GM12875 (cell line): ENCODE measurements at regions not wholly inside any gene's neighbourhood (a gene's known extent, or its start where the extent isn't known, plus 50 kb on each side); places are given as distances from the start of the nearest gene placed in this dataset.
A peak's percentile ranks its signal among the peaks of the same experiment; 100 is the strongest.

ENCODE experiments used
- H3K4me3 ChIP-seq: one replicate; pipeline ENCODE4 v1.5.1; 2011; ENCODE audit warnings: low read depth, low read length, control low read depth
- CTCF ChIP-seq: IDR thresholded peaks from 2 replicates; pipeline ENCODE4 v1.5.1; 2011; ENCODE audit warnings: low read depth, mild to moderate bottlenecking, control low read depth, inconsistent platforms, low read length, moderate library complexity, borderline replicate concordance; ENCODE audit not compliant: insufficient read depth

DNA sequence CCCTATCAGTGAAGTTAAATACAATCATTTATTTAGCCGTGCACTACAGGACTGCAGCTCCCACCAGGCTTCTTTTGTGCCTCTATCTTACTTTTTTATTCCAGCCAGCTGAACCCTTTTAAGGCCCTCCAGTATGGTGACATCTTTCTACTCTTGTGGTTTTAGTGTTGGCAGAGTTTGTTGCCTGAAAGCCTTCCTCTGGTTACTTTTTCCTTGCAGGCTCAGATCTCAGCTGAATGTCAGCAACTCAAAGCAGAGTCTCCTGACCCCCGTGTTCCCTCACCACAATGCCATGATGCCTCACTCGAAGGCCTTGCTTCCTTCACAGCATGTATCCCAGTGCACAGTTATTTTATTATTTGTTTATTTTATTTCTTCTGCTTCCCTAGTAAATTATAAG, 818.9 kb upstream of the LCORL start:
- H3K4me3 ChIP-seq, result no peak overlapping the region
- no peak for TF ChIP-seq CTCF

GRCh38 chr4:18816228-18816895, 794.8 kb upstream of the LCORL start:
- no peak overlapping the region for H3K4me3 ChIP-seq
- no peak for TF ChIP-seq CTCF

DNA sequence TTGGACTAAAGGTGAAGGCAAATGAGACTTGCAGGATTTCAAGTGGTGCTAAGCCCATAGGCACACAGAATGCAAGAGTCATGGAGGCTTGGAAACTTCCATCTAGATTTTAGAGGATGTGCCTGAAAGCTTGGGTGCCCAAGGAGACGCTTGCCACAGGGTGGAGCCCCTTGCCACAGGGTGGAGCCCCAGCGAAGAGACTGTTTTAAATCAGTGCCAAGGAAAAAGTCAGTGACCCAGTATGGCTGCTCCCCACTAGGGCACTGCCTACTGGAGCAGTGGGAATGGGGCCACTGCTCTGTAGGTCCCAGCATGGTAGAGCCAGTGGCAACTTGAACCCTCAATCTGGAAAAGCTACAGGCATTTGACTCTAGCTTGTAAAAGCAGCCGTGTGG, 794.2 kb upstream of the LCORL start:
- TF ChIP-seq CTCF, result 0 out of 2 replicates have a peak, but pooled peaks have one; percentile 5
- no peak overlapping the region for H3K4me3 ChIP-seq

DNA sequence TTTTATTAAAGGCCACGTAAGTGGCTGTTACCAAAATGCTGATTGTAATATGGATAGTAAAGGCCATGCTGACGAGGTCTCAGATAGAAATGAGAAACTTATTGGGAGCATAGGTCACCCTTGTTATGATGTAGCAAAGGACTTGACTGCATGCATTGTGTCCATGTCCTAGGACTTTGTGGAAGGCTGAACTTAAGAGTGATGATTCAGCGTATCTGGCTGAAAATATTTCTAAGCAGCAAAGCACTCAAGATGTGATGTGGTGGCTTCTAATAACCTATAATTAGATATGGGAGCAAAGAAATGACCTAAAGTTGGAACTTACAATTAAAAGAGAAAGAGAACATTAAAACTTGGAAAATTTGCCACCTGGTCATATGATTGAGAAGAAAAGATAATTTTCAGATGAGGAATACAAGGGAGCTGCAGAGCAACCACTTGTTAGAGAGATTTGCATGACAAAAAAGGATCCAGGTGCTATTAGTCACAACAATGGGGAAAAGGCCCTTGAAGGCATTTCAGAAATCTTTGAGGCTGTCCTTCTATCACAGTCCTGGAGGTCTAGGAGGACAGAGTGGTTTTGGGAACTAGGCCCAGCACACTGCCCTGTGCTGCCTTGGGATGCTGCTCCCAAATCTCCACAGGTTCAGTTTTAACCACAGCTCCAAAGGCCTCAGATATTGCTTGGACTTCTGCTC, 793.7 kb upstream of the LCORL start:
- no peak for TF ChIP-seq CTCF
- H3K4me3 ChIP-seq, result no peak overlapping the region

DNA sequence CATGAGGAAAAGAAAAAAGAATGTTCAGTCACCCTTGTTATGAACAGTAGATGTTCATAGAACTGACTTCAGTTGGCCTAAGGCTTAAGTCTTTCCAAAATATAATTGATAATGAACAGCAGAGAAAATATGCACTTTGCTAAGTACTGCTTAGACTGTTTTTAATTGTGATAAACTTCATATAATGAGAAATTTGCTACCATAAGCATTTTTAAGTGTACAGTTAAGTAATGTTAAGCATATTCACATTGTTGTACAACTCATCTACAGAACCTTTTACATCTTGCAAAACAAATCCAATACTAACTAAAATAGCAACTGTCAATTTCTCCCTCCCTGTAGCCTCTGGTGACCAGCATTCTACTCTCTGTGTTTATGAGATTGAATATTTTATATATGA, 792.2 kb upstream of the LCORL start:
- H3K4me3 ChIP-seq, result no peak overlapping the region
- no peak for TF ChIP-seq CTCF

- H3K4me3 ChIP-seq, result no peak overlapping the region
- TF ChIP-seq CTCF, result no peak
These were observed 791.5 kb upstream of the LCORL start for GRCh38 chr4:18813055-18813454.

- TF ChIP-seq CTCF, result no peak
- no peak overlapping the region for H3K4me3 ChIP-seq
These were observed 782.2 kb upstream of the LCORL start for GRCh38 chr4:18803781-18804180.
